GM23248 (cell line): ENCODE measurements at regions not wholly inside any gene's neighbourhood (a gene's known extent, or its start where the extent isn't known, plus 50 kb on each side); places are given as distances from the start of the nearest gene placed in this dataset.
"Not testable (repeated sequence)": the region's sequence is repeated elsewhere in the genome, so short reads cannot be mapped to it uniquely, and the experiment has no call there.

ENCODE experiments used
- DNase-seq: peaks from one replicate; pipeline ENCODE4 v3.0.0-alpha.2; 2015
- H2AFZ ChIP-seq: fragments of 200-600 bp; sonication (generic); 2 replicates; pipeline ENCODE4 v1.6.1; 2016; ENCODE audit warnings: antibody characterized with exemption
- H3F3A ChIP-seq: fragments of 200-600 bp; sonication (generic); 2 replicates; pipeline ENCODE4 v1.6.1; 2016; ENCODE audit warnings: mild to moderate bottlenecking, antibody characterized with exemption, mixed run types; ENCODE audit not compliant: insufficient read depth
- H3K27ac ChIP-seq: fragments of 200-600 bp; sonication (generic); 2 replicates; pipeline ENCODE4 v1.5.1; 2016; ENCODE audit warnings: mild to moderate bottlenecking
- H3K27me3 ChIP-seq: fragments of 200-600 bp; sonication (generic); replicated peaks from 2 replicates; pipeline ENCODE4 v1.6.1; 2016; ENCODE audit warnings: mild to moderate bottlenecking; ENCODE audit not compliant: insufficient read depth
- H3K36me3 ChIP-seq: fragments of 200-600 bp; sonication (generic); 2 replicates; pipeline ENCODE4 v1.6.1; 2016; ENCODE audit warnings: low read depth, mild to moderate bottlenecking
- H3K4me1 ChIP-seq: fragments of 200-600 bp; sonication (generic); 2 replicates; pipeline ENCODE4 v1.6.1; 2016; ENCODE audit warnings: mild to moderate bottlenecking; ENCODE audit not compliant: insufficient read depth
- H3K4me2 ChIP-seq: fragments of 200-600 bp; sonication (generic); one replicate; pipeline ENCODE4 v1.6.1; 2016; ENCODE audit warnings: mild to moderate bottlenecking; ENCODE audit not compliant: unreplicated experiment
- H3K4me3 ChIP-seq: fragments of 200-600 bp; sonication (generic); 2 replicates; pipeline ENCODE4 v1.5.1; 2016; ENCODE audit warnings: mild to moderate bottlenecking
- H3K79me2 ChIP-seq: fragments of 200-600 bp; sonication (generic); 2 replicates; pipeline ENCODE4 v1.6.1; 2016; ENCODE audit warnings: mild to moderate bottlenecking; ENCODE audit not compliant: insufficient read depth
- H3K9ac ChIP-seq: fragments of 200-600 bp; sonication (generic); 2 replicates; pipeline ENCODE4 v1.6.1; 2016; ENCODE audit warnings: mild to moderate bottlenecking
- H3K9me2 ChIP-seq: fragments of 200-600 bp; sonication (generic); 2 replicates; pipeline ENCODE4 v1.6.1; 2016; ENCODE audit warnings: mixed run types, mild to moderate bottlenecking, moderate library complexity; ENCODE audit not compliant: insufficient read depth
- H3K9me3 ChIP-seq: fragments of 200-600 bp; sonication (generic); one replicate; pipeline ENCODE4 v1.6.1; 2017; ENCODE audit warnings: low read depth
- H4K20me1 ChIP-seq: fragments of 200-600 bp; sonication (generic); 2 replicates; pipeline ENCODE4 v1.6.0; 2016; ENCODE audit not compliant: insufficient read depth
- EZH2 ChIP-seq: fragments of 200-600 bp; sonication (generic); IDR thresholded peaks from 2 replicates; pipeline ENCODE4 v1.6.1; 2018; ENCODE audit warnings: antibody characterized with exemption, mild to moderate bottlenecking; ENCODE audit not compliant: insufficient read depth, poor library complexity, severe bottlenecking
- EZH2phosphoT487 ChIP-seq: fragments of 200-600 bp; sonication (generic); IDR thresholded peaks from 2 replicates; pipeline ENCODE4 v1.6.1; 2018; ENCODE audit warnings: antibody characterized with exemption, moderate library complexity, mild to moderate bottlenecking, low read depth; ENCODE audit not compliant: insufficient read depth
- WGBS, 2 experiments: methylation state at CpG; one replicate each; pipeline ENCODE4 v1.1.6; 2015 to 2017; ENCODE audit warnings: low lambda C conversion rate in 2 of 2, low coverage in 1 of 2; ENCODE audit errors: missing lambda C conversion rate in 2 of 2; 5-methylcytosine and 5-hydroxymethylcytosine counted together
- in situ Hi-C: fragments of 300-500 bp; cut with MboI; formaldehyde crosslinking; loops from 2 replicates; pipeline ENCODE4 v1.15.0; 2020

GRCh38 chr7:121501566-121501965 lies 105.5 kb upstream of the FAM3C start:
- Histone ChIP-seq H3K4me2 (no peak overlapping the region), H3F3A (peaks cover 12% of the 10 kb centered on the region; the same call in 1 of the 2 replicates), H3K9me2 (no peaks in the 10 kb centered on the region), H2AFZ (no peak overlapping the region), H3K27me3 (no peaks in the 10 kb centered on the region; the same call in 1 of the 2 replicates), H3K4me1 (peaks cover 8% of the 10 kb centered on the region), H3K9me3 (peaks cover 4% of the 10 kb centered on the region), H3K9ac (no peak overlapping the region), H3K4me3 (no peak overlapping the region), H4K20me1 (no peaks in the 10 kb centered on the region), H3K79me2 (no peaks in the 10 kb centered on the region), H3K36me3 (no peaks in the 10 kb centered on the region), H3K27ac (no peak overlapping the region)
- TF ChIP-seq EZH2phosphoT487 (no peak), EZH2 (no peak)
- no peak for DNase-seq
- in situ Hi-C loops: no loop called here
- WGBS, 2 experiments: 68 to 75% methylated on average over 1 of the region's 1 CpG

- H3K9ac ChIP-seq: no peak overlapping the region
- no peaks in the 10 kb centered on the region for H3K36me3 ChIP-seq
- H4K20me1 ChIP-seq: no peaks in the 10 kb centered on the region
- no peak for DNase-seq
- H3K9me2 ChIP-seq: no peaks in the 10 kb centered on the region
- no peak overlapping the region for H3K27ac ChIP-seq
- no peak overlapping the region for H3K4me2 ChIP-seq
- no peak overlapping the region for H2AFZ ChIP-seq
- H3K79me2 ChIP-seq: no peaks in the 10 kb centered on the region
- TF ChIP-seq EZH2phosphoT487 (no peak), EZH2 (no peak)
- in situ Hi-C loops: no loop called here
- WGBS, 2 experiments: 82 to 87% methylated on average over 2 of the region's 2 CpGs
- peaks cover 3% of the 10 kb centered on the region; the same call in 1 of the 2 replicates for H3K27me3 ChIP-seq
- H3K4me1 ChIP-seq: peaks cover 8% of the 10 kb centered on the region
- H3K9me3 ChIP-seq: peaks cover 2% of the 10 kb centered on the region
- H3F3A ChIP-seq: peaks cover 10% of the 10 kb centered on the region; the same call in 1 of the 2 replicates
- no peak overlapping the region for H3K4me3 ChIP-seq
These were observed 104.4 kb upstream of the FAM3C start for GRCh38 chr7:121500360-121501058.

- no peak overlapping the region for H2AFZ ChIP-seq
- 61 to 65% methylated on average over 4 of the region's 4 CpGs for WGBS, 2 experiments
These were observed 103.5 kb upstream of the FAM3C start for GRCh38 chr7:121499624-121500023.

GRCh38 chr7:121498816-121499215 lies 102.7 kb upstream of the FAM3C start:
- WGBS, 2 experiments: 63 to 74% methylated on average over 1 of the region's 1 CpG
- Histone ChIP-seq H3K9ac (no peak overlapping the region), H3K36me3 (no peaks in the 10 kb centered on the region), H3K27me3 (peaks cover 4% of the 10 kb centered on the region; the same call in 1 of the 2 replicates), H3K4me3 (no peak overlapping the region), H2AFZ (no peak overlapping the region), H3K4me1 (no peaks in the 10 kb centered on the region), H3K9me3 (no peaks in the 10 kb centered on the region), H3F3A (no peaks in the 10 kb centered on the region), H3K4me2 (no peak overlapping the region), H4K20me1 (no peaks in the 10 kb centered on the region), H3K27ac (no peak overlapping the region), H3K79me2 (no peaks in the 10 kb centered on the region), H3K9me2 (no peaks in the 10 kb centered on the region)
- no peak for DNase-seq
- in situ Hi-C loops: no loop called here
- TF ChIP-seq EZH2phosphoT487 (no peak), EZH2 (no peak)

More at GRCh38 chr7:121499624-121500023, 103.5 kb upstream of the FAM3C start:
- H3K9ac ChIP-seq: no peak overlapping the region
- peaks cover under 1% of the 10 kb centered on the region; the same call in 1 of the 2 replicates for H3F3A ChIP-seq
- H3K79me2 ChIP-seq: no peaks in the 10 kb centered on the region
- H3K9me3 ChIP-seq: no peaks in the 10 kb centered on the region
- H3K27ac ChIP-seq: no peak overlapping the region
- DNase-seq: peak; percentile 7
- H3K36me3 ChIP-seq: no peaks in the 10 kb centered on the region
- peaks cover 5% of the 10 kb centered on the region for H3K4me1 ChIP-seq
- in situ Hi-C loops: no loop called here
- no peaks in the 10 kb centered on the region for H4K20me1 ChIP-seq
- no peak for TF ChIP-seq EZH2
- TF ChIP-seq EZH2phosphoT487: no peak
- H3K9me2 ChIP-seq: no peaks in the 10 kb centered on the region
- peaks cover 4% of the 10 kb centered on the region; the same call in 1 of the 2 replicates for H3K27me3 ChIP-seq
- H3K4me3 ChIP-seq: no peak overlapping the region
- H3K4me2 ChIP-seq: no peak overlapping the region

GRCh38 chr7:121497545-121497944 lies 101.4 kb upstream of the FAM3C start:
- H3K9me3 ChIP-seq, H3K36me3 ChIP-seq, H3K4me1 ChIP-seq, H3K79me2 ChIP-seq, H3K4me2 ChIP-seq, H4K20me1 ChIP-seq, H3K27me3 ChIP-seq, H3K9ac ChIP-seq, H3K4me3 ChIP-seq, H2AFZ ChIP-seq, H3K9me2 ChIP-seq, H3F3A ChIP-seq, H3K27ac ChIP-seq, DNase-seq, in situ Hi-C loops: not testable (repeated sequence)
- WGBS, 2 experiments: 53 to 61% methylated on average over 4 of the region's 4 CpGs
